CD14-positive monocyte (primary cell): ENCODE measurements at regions not wholly inside any gene's neighbourhood (a gene's known extent, or its start where the extent isn't known, plus 50 kb on each side); places are given as distances from the start of the nearest gene placed in this dataset.

Experiments used
- DNase-seq, 3 donors: peaks; one replicate each; pipeline ENCODE4 v3.0.0-alpha.2; 2011 to 2022
- H2AFZ ChIP-seq: 2 replicates; pipeline ENCODE4 v1.6.0; 2012; ENCODE audit warnings: mild to moderate bottlenecking, low read depth, low read length, inconsistent platforms; ENCODE audit not compliant: insufficient read depth, poor library complexity, severe bottlenecking
- H3K27ac ChIP-seq, 2 donors: 1 replicate in 1 of 2; 2 replicates in 1 of 2; pipeline ENCODE4 v1.5.1; 2012 to 2013; ENCODE audit warnings: low read length in 2 of 2, control low read depth in 1 of 2, inconsistent platforms in 1 of 2, low read depth in 1 of 2, mild to moderate bottlenecking in 1 of 2
- H3K27me3 ChIP-seq, 2 donors: one replicate each; pipeline versions ENCODE4 v1.6.0 to v1.6.1; 2011 to 2013; ENCODE audit warnings: low read length in 2 of 2; ENCODE audit not compliant: control insufficient read depth in 2 of 2, insufficient read depth in 2 of 2
- H3K36me3 ChIP-seq, 2 donors: replicated peaks in 1 of 2; 1 replicate in 1 of 2; 2 replicates in 1 of 2; pipeline versions ENCODE4 v1.5.1 to v1.6.1; 2012 to 2013; ENCODE audit warnings: low read length in 2 of 2, control low read depth in 1 of 2, inconsistent platforms in 1 of 2, mild to moderate bottlenecking in 1 of 2; ENCODE audit not compliant: insufficient read depth in 2 of 2, control insufficient read depth in 1 of 2
- H3K4me1 ChIP-seq, 2 donors: 1 replicate in 1 of 2; 2 replicates in 1 of 2; pipeline versions ENCODE4 v1.5.1 to v1.6.1; 2012 to 2013; ENCODE audit warnings: low read length in 2 of 2, control low read depth in 1 of 2, inconsistent platforms in 1 of 2, mild to moderate bottlenecking in 1 of 2, moderate library complexity in 1 of 2; ENCODE audit not compliant: insufficient read depth in 2 of 2, control insufficient read depth in 1 of 2
- H3K4me2 ChIP-seq: replicated peaks from 2 replicates; pipeline ENCODE3; 2012; ENCODE audit warnings: low read length, moderate library complexity, mild to moderate bottlenecking; ENCODE audit not compliant: poor library complexity, severe bottlenecking; ENCODE audit errors: extremely low read depth
- H3K4me3 ChIP-seq, 3 experiments: fragments of 200-600 bp in 1 of 3; sonication (generic) in 1 of 3; replicated peaks in 1 of 3; 1 replicate in 2 of 3; 2 replicates in 1 of 3; pipeline ENCODE4 v1.5.1; 2011 to 2013; ENCODE audit warnings: low read length in 3 of 3, mild to moderate bottlenecking in 3 of 3, control low read depth in 2 of 3, low read depth in 2 of 3, inconsistent platforms in 1 of 3, moderate library complexity in 1 of 3
- H3K79me2 ChIP-seq: 2 replicates; pipeline ENCODE4 v1.6.0; 2012; ENCODE audit warnings: mild to moderate bottlenecking, control low read depth, inconsistent platforms, low read length, moderate library complexity; ENCODE audit not compliant: insufficient read depth
- H3K9ac ChIP-seq: 2 replicates; pipeline ENCODE4 v1.6.0; 2017; ENCODE audit warnings: low read length, mild to moderate bottlenecking; ENCODE audit not compliant: insufficient read depth, poor library complexity, severe bottlenecking
- H3K9me3 ChIP-seq, 2 donors: replicated peaks in 1 of 2; 1 replicate in 1 of 2; 2 replicates in 1 of 2; pipeline versions ENCODE4 v1.5.1 to v1.6.1; 2012 to 2013; ENCODE audit warnings: low read length in 2 of 2, control low read depth in 1 of 2; ENCODE audit not compliant: control insufficient read depth in 1 of 2, insufficient read depth in 1 of 2
- H4K20me1 ChIP-seq: 2 replicates; pipeline ENCODE4 v1.6.0; 2012; ENCODE audit warnings: mild to moderate bottlenecking, low read length, control low read depth, moderate library complexity; ENCODE audit not compliant: insufficient read depth
- H3K27ac Mint-ChIP-seq, 7 donors: one replicate each; pipeline ENCODE4 v1.8.0; 2020; ENCODE audit warnings: mild to moderate bottlenecking in 7 of 7, mixed read lengths in 7 of 7, moderate library complexity in 6 of 7, inconsistent platforms in 2 of 7
- H3K27me3 Mint-ChIP-seq, 3 donors: one replicate each; pipeline ENCODE4 v1.8.0; 2021 to 2022; ENCODE audit warnings: low read depth in 3 of 3, mild to moderate bottlenecking in 3 of 3, mixed read lengths in 3 of 3, moderate library complexity in 3 of 3, inconsistent platforms in 1 of 3
- H3K36me3 Mint-ChIP-seq, 2 donors: one replicate each; pipeline ENCODE4 v1.8.0; 2020; ENCODE audit warnings: mixed read lengths in 2 of 2, inconsistent platforms in 1 of 2, mild to moderate bottlenecking in 1 of 2
- H3K4me1 Mint-ChIP-seq: one replicate; pipeline ENCODE4 v1.8.0; 2020; ENCODE audit warnings: mild to moderate bottlenecking, mixed read lengths
- H3K4me3 Mint-ChIP-seq, 2 donors: one replicate each; pipeline ENCODE4 v1.8.0; 2020; ENCODE audit warnings: mild to moderate bottlenecking in 2 of 2, mixed read lengths in 2 of 2, moderate library complexity in 1 of 2
- H3K9me3 Mint-ChIP-seq, 7 donors: one replicate each; pipeline ENCODE4 v1.8.0; 2020 to 2022; ENCODE audit warnings: mixed read lengths in 7 of 7, mild to moderate bottlenecking in 6 of 7, moderate library complexity in 6 of 7, inconsistent platforms in 2 of 7
- WGBS: methylation state at CpG from one replicate; pipeline ENCODE4 v1.1.5; 2013; ENCODE audit warnings: missing lambda C conversion rate; ENCODE audit not compliant: insufficient coverage; 5-methylcytosine and 5-hydroxymethylcytosine counted together
- intact Hi-C, 2 donors: fragments of 100-400 bp; cut with micrococcal nuclease; formaldehyde crosslinking; loops; one replicate each; pipeline versions ENCODE4 v1.15.0 to v1.15.1; 2023
- TF ChIP-seq, protein P1 (sequence below): fragments of 200-600 bp; IDR thresholded peaks from one replicate; pipeline ENCODE4 v1.8.0; 2022; ENCODE audit warnings: antibody characterized with exemption, mild to moderate bottlenecking

DNA sequence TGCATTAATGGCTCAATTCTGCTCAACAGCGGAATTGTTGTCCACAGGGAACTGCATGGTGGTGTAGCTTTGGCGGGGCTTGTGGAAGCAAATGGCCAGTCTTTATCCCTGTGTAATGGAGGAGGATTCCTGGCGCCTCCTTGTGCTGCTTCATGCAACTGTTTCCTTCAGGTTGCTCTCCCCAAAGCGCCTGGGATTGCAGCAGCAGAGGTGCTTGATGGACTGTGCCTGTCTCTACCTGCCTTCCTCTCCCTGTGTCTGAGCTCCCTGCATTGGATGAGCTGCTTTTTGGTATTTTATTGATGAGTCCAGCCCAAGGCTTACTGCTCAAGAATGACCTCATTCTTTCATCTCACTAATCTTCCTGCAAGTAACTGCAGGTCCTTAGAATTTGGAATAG, 72.9 kb upstream of the NDN start:
- Histone ChIP-seq H3K9me3 (peaks cover 17 to 53% of the 10 kb centered on the region in 2 donors), H3K4me2 (no peak overlapping the region), H3K27ac (no peak overlapping the region), H4K20me1 (no peaks in the 10 kb centered on the region), H3K4me1 (no peaks in the 10 kb centered on the region), H3K79me2 (no peaks in the 10 kb centered on the region), H3K36me3 (no peaks in the 10 kb centered on the region), H2AFZ (no peak overlapping the region), H3K9ac (no peak overlapping the region), H3K27me3 (no peaks in the 10 kb centered on the region), H3K4me3 (no peak overlapping the region)
- WGBS = 75% methylated on average over 2 of the region's 4 CpGs
- Mint-ChIP-seq H3K4me1 (no peaks in the 10 kb centered on the region), H3K4me3 (no peak overlapping the region), H3K27me3 (no peaks in the 10 kb centered on the region), H3K27ac (no peak overlapping the region), H3K9me3 (peaks cover 7 to 22% (median 14%) of the 10 kb centered on the region in 7 donors), H3K36me3 (no peaks in the 10 kb centered on the region)
- intact Hi-C loops = loop anchor here in 1 of 2 donors (5.0 kb wide), 1 partner anchor 52 kb away; no protein-coding TSS in a partner anchor
- TF ChIP-seq, protein P1, sequence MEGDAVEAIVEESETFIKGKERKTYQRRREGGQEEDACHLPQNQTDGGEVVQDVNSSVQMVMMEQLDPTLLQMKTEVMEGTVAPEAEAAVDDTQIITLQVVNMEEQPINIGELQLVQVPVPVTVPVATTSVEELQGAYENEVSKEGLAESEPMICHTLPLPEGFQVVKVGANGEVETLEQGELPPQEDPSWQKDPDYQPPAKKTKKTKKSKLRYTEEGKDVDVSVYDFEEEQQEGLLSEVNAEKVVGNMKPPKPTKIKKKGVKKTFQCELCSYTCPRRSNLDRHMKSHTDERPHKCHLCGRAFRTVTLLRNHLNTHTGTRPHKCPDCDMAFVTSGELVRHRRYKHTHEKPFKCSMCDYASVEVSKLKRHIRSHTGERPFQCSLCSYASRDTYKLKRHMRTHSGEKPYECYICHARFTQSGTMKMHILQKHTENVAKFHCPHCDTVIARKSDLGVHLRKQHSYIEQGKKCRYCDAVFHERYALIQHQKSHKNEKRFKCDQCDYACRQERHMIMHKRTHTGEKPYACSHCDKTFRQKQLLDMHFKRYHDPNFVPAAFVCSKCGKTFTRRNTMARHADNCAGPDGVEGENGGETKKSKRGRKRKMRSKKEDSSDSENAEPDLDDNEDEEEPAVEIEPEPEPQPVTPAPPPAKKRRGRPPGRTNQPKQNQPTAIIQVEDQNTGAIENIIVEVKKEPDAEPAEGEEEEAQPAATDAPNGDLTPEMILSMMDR = no peak
- no peak for DNase-seq

DNA sequence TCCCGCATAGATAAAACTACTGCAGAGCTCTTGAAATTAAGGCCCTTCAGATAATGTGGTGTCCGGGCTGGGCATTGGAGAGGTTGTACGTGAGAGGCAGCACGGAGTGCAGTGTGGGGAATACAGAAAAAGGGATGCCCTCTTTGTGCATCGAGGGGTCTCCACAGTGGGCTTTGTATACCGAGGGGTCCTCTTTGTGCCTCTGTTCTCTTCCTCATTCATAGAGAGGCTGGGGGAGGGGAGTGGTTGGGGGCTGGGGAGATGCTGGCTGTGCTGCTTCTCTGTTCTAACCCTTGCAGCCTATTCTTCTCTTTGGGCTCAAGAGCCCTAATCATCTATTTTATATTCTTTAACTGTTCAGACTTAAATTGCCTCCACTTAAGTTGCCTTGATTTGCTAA, 74.3 kb upstream of the NDN start:
- Mint-ChIP-seq H3K9me3 (peaks cover 5 to 33% (median 18%) of the 10 kb centered on the region in 7 donors), H3K27ac (no peak overlapping the region), H3K36me3 (no peaks in the 10 kb centered on the region), H3K4me1 (no peaks in the 10 kb centered on the region), H3K4me3 (no peak overlapping the region), H3K27me3 (no peaks in the 10 kb centered on the region)
- Histone ChIP-seq H3K27me3 (no peaks in the 10 kb centered on the region), H3K4me3 (no peak overlapping the region), H3K36me3 (no peaks in the 10 kb centered on the region), H3K79me2 (no peaks in the 10 kb centered on the region), H3K27ac (no peak overlapping the region), H3K4me1 (no peaks in the 10 kb centered on the region), H3K4me2 (no peak overlapping the region), H2AFZ (no peak overlapping the region), H4K20me1 (no peaks in the 10 kb centered on the region), H3K9ac (no peak overlapping the region), H3K9me3 (peaks cover 10 to 48% of the 10 kb centered on the region in 2 donors)
- intact Hi-C loops = loop anchor here in 1 of 2 donors (5.0 kb wide), 1 partner anchor 51 kb away; no protein-coding TSS in a partner anchor
- TF ChIP-seq, protein P1 = no peak
- no peak for DNase-seq
- 83% methylated on average over 1 of the region's 6 CpGs for WGBS
